ENCODE measurements at regions not wholly inside any gene's neighbourhood (a gene's known extent, or its start where the extent isn't known, plus 50 kb on each side); places are given as distances from the start of the nearest gene placed in this dataset.
A peak's percentile ranks its signal among the peaks of the same experiment; 100 is the strongest.

DNA sequence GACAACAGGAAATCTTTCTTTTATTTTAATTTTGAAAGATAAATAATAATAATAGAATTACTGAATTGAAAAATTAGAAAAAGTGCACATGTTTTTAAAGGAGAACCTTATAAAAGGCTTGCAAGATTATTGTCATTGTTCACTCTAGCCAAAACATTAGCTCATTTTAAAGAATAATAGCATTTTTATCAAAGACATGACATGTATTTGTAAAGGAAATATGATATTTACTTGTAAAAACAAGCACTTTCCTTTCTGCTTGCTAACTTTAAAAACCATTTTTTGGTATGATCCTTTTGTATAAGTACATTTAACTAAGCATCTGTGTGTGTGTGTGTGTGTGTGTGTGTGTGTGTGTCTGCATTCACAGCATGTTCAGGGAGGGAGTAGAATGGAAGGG lies 156.3 kb upstream of the C1orf87 start:
- TF ChIP-seq, protein P1, sequence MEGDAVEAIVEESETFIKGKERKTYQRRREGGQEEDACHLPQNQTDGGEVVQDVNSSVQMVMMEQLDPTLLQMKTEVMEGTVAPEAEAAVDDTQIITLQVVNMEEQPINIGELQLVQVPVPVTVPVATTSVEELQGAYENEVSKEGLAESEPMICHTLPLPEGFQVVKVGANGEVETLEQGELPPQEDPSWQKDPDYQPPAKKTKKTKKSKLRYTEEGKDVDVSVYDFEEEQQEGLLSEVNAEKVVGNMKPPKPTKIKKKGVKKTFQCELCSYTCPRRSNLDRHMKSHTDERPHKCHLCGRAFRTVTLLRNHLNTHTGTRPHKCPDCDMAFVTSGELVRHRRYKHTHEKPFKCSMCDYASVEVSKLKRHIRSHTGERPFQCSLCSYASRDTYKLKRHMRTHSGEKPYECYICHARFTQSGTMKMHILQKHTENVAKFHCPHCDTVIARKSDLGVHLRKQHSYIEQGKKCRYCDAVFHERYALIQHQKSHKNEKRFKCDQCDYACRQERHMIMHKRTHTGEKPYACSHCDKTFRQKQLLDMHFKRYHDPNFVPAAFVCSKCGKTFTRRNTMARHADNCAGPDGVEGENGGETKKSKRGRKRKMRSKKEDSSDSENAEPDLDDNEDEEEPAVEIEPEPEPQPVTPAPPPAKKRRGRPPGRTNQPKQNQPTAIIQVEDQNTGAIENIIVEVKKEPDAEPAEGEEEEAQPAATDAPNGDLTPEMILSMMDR (conservative IDR thresholded peaks at IDR 0.05; ENCODE audit: control insufficient read depth, insufficient read depth, low read depth, low read length) = no peak

DNA sequence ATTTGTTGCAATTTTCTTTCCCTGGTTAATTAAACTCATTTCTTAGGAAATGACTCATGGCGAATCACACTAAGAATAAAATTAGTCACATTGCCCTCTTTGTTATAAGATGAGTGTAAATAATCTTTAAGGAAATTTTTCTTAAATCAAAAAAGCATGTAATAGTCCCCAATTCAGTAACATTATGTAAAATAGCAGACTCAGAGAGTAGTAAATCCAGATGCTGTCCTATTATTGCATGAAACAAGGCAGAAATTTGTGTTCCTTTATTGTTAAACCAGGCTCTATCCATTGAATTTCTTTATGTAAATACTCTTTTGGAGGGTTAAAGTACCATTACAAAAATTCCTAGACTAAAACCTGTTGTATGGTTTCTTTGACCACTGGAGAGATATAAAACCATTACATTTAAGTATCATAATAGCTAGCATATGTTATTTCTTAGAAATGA lies 154.5 kb upstream of the C1orf87 start:
- H3K4me3 ChIP-seq (ENCODE audit: control insufficient read depth, low read depth, low read length) = no peak overlapping the region
- TF ChIP-seq, protein P1 (conservative IDR thresholded peaks at IDR 0.05; ENCODE audit: control insufficient read depth, insufficient read depth, low read depth, low read length) = no peak
- DNase-seq (ENCODE audit: low read depth) = peak; percentile 53

More for the DNA sequence above, 156.3 kb upstream of the C1orf87 start:
- no peak overlapping the region for H3K4me3 ChIP-seq (ENCODE audit: control insufficient read depth, low read depth, low read length)
- DNase-seq (ENCODE audit: low read depth) = no peak

DNA sequence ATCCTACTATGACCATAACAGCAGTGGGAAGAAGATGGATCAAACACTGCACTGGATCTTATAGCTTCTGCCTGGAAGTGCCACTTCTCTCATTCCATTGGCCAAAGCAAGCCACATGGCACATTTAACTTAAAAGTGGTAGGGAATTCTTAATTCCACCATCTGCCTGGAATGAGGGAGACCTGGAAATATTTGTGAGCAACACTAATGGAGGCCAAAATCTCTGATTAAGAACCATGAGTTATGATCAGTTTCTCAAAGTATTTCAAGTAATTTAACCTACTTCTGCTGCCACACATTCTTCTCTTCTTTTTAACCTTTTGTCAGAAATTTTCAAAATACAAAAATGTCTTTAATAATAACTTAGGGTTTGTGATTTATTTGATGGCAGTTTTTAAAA lies 154.0 kb upstream of the C1orf87 start:
- TF ChIP-seq, protein P1 (conservative IDR thresholded peaks at IDR 0.05; ENCODE audit: control insufficient read depth, insufficient read depth, low read depth, low read length) = no peak
- no peak overlapping the region for H3K4me3 ChIP-seq (ENCODE audit: control insufficient read depth, low read depth, low read length)
- peak; percentile 36 for DNase-seq (ENCODE audit: low read depth)

DNA sequence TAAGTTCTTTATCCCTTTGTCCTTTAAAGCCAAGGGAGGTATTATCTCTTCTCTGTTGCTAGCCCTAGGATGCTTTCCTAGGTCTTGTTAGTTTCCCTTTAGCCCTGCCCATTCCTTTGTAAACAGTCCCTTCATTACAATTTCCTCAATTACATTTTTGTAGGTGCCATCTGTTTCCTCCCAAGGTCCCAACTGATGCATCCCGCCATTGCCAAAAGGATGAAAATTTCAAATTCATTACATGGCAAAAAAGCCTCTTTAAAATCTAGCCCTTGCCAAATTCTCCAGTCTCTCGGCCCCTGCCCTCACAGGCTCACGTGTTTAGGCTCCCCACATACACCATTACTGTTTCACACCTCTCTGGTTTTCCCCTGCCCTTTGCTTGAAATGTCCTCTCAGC lies 151.9 kb upstream of the C1orf87 start:
- DNase-seq (ENCODE audit: low read depth) = no peak
- TF ChIP-seq, protein P1 (conservative IDR thresholded peaks at IDR 0.05; ENCODE audit: control insufficient read depth, insufficient read depth, low read depth, low read length) = no peak
- H3K4me3 ChIP-seq (ENCODE audit: control insufficient read depth, low read depth, low read length) = no peak overlapping the region

DNA sequence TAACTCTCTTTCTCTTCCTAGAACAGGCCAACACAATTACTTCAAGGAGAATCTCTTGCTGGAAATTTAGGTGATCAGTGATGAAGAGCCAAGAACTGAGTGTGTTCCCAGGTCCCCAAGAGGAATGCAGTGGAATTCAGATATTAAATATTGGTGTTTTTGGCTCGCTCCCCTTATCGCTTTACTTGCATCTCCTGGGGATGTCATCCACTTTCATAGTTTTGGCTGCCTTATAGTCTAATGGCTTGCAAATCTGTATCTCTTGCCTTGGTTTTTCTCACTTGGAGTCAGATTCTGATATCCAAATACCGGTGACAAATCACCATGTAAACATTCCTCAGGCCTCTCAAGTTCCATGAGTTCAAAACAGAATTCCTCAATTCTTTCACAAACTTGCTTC lies 151.0 kb upstream of the C1orf87 start:
- no peak overlapping the region for H3K4me3 ChIP-seq (ENCODE audit: control insufficient read depth, low read depth, low read length)
- TF ChIP-seq, protein P1 (conservative IDR thresholded peaks at IDR 0.05; ENCODE audit: control insufficient read depth, insufficient read depth, low read depth, low read length) = no peak
- no peak for DNase-seq (ENCODE audit: low read depth)

DNA sequence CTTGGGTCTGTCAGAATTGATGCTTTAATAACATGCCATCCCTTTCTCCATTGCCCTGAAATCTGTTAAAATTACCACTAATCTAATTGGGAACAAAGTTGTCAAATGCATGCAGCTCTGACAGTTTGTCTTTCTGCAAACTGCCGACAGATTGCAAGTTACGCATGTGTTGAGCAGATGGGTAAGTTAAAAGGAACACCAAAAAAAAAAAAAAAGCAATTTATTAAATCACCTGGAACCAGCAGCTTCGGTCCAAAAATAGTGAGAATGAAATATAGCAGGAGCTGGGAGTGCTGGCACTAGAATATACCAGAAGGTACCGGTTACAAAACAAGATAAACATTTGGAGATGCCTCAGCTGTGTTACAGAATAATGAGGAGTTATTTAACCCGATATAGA lies 149.6 kb upstream of the C1orf87 start:
- TF ChIP-seq, protein P1 (conservative IDR thresholded peaks at IDR 0.05; ENCODE audit: control insufficient read depth, insufficient read depth, low read depth, low read length) = no peak
- no peak for DNase-seq (ENCODE audit: low read depth)
- no peak overlapping the region for H3K4me3 ChIP-seq (ENCODE audit: control insufficient read depth, low read depth, low read length)

Measured in fibroblast of mammary gland (primary cell).